Stimulated activated CD4-positive, alpha-beta T cell treated with anti-CD3 and anti-CD28 coated beads, Interleukin-15, amount 100 ng/mL, for 48 hours (primary cell): ENCODE measurements at regions not wholly inside any gene's neighbourhood (a gene's known extent, or its start where the extent isn't known, plus 50 kb on each side); places are given as distances from the start of the nearest gene placed in this dataset.
"Not testable (repeated sequence)": the region's sequence is repeated elsewhere in the genome, so short reads cannot be mapped to it uniquely, and the experiment has no call there.

Experiments used
- DNase-seq, 2 donors: peaks; one replicate each; pipeline ENCODE4 v3.0.0-alpha.2; 2020; ENCODE audit warnings: low read depth in 2 of 2

DNA sequence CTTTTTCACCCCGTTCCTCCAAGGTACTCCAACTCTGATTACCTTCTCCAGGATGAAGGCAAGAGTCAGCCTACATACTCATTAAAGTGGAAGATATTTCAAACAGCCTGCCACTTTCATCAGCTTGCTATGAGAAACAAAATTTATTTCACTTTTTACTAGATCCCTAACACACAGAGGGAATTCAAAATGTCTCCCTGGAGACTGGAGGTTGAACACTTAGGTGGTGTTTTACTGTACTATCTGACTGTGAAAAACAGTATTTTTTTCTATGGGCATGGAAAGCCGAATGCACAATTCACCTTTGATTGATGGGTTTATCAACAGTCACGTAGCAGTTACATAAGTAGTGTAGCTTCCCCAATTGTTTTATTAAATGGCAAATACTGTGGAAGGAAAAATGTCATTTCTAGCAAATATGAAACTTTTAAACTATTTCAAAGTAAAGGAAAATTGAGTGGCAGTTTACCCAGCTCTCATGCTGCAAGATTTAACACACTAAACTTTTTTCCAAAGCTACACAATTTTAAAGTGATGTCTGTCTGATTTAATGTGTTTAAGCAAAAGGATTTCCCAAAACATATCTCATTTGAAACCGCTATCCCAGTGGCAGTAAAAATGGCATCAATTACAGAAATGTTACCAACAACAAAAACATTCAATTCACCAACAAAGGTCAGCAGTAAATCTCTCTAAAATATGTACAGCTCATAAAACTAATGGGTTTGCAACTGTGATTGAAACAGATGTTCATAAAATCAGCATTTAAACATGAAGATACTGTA is 125.0 kb upstream of the TLE4 start:
- DNase-seq, result no peak

DNA sequence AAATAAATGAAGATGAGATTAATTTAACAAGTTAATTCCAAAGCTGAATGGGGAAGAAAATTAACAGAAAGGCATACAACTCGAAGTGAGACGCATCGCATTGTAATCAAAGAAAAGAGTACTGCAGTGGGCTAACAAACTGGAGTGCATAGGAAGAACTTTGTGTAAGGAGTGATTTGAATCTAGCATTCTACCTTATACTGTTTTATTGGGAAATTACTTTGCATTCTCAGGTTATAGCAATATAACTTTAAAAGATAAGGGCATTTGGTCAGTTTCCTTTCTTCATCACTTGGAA is 124.5 kb upstream of the TLE4 start:
- no peak for DNase-seq

DNA sequence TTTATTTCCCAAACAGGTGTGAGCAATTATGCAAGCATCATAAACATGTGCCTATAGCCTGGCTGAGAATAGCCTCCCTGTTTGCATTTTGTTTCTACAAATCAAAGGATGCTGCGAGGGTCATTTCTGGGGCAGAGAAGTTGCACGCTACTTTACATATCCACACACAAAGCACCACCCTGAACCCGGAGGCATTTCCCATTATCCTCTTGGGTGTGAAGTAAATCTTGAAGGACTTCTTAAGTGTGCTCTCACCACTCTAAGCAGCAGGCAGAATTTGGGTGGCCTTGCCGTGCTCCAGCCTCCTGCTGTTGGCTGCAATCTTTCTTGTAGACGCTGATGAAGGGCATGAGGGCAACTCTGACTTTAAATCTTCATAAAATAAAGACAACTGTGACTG is 124.0 kb upstream of the TLE4 start:
- DNase-seq, result no peak

DNA sequence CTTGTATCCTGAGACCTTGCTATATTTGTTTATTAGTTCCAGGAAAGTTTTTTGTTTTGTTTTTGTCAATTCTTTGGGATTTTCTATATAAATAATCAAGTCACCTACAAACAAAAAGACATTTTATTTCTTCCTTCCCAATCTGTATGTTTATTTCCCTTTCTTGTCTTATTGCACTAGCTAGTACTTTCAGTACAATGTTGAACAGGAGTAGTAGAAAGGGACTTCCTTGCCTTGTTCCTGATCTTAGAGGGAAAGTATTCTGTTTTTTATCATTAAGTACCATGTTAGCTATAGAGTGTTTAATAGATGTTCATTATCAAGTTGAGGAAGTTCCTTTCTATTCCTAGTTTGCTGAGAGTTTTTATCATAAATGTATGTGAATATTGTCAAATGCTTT is 119.5 kb upstream of the TLE4 start:
- no peak for DNase-seq

DNA sequence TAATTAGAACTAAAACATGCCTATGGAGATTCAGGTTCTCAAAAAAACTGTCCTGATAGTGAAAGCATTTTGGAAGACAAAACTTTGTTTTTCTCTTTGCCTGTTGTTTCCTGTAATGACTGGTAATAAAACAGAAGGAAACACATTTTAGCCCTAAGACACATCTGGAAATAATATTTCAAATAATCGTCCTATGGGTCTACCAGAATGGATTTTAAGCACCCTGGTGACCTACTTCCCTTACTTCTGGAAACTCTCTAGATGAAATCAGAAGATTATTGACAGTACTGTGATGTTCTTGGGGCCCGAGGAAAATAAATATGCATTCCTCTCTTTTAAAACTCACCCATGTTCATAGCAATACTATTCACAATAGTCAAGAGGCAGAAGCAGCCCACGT is 110.1 kb upstream of the TLE4 start:
- no peak for DNase-seq

DNA sequence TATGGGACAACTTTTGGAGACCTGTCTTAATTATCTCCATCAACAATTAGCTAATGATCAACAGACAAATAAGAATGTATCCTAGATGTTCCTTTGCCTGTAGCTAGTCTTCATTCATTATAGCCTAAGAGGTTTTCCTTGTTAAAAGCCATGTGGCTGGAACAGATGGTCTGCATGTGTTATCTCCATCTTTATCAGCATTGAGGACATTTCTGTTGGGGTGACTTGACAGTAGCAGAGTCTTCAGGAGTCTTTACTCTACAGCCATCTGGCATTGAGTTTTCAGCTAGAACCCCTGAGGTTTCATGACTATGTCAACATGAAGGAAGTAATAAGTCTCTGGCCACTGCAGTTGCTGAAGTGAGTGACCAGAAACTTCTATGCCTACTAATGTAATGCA is 106.6 kb upstream of the TLE4 start:
- no peak for DNase-seq

DNA sequence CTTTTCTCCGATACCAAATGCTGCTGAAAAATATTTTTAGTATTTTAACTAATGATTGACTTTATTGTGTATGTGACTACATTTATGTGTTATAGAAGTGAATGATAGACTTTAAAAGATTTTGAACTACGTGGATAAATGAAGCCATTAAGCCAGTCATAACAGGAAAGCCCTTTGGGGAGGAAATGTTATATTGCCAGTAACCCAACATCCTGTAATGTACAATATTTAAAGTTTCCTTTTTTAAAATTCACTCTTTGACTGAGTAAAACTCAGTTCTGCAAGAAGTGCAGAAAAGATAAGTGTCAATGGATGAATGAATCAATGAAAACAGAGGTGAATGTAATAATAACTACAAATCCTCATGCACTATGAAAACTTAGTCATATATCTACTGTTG is 102.6 kb upstream of the TLE4 start:
- DNase-seq, result no peak

DNA sequence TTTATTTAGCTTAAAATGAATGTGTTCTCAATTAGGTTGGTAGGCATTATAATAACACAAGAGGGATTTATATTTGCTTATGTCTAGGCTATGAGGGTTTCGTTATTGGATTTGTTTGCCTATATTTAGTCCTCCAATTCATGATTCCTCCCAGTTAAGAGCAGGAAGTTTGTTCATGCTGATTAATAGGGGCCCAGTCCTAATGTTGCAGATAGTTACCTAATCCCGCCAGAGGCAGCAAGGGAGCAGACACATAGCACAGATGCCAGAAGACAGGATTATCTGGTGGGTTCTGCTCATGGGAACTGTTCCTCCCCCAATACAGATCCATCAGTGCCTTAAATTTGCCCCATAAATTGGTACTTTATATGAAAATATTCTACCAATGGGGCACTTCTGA is 100.8 kb upstream of the TLE4 start:
- DNase-seq, result no peak

DNA sequence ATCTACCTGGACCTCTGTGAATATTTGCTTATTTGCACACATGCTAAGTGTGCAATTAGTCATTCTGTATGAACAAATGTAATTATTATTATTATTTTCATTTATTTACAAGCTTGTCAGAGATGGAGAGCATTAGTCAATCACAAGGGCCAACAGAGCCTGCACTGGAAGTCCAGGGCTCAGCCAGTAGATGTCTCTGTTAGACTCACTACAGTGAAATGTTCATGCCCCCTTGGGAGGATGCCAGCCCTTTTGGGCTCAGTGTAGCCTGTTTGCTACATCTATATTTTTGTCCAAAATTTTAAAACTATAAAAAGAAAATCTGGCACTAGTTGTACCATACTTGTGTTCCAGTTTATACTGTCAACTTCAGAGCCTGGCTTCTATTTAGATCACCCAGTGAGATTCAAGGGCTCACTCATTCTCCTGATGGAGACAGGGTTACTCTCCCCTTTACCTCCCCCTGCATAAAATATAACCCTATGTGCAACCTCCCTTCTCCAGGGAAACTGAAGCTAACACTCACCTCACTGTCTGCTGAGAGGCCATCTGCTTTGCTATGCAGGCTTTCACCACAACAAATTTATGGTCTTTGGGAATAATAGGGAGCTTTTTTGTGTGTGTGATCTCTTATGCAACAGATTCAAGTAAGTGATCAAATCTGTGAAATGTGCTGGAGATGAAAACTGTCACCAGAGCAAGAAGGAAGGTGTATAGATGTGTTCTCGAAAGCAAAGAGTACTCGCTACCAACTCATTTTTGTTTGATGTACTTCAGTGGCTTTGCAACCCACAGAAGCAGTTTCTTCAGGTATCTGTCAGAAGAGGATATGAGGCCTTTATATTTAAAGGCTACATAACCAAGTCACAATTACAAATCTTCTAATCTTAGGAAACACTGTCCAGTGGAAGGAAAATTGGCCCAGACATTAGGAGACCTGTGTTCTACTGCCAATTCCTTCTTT is 99.9 kb upstream of the TLE4 start:
- DNase-seq, result no peak

DNA sequence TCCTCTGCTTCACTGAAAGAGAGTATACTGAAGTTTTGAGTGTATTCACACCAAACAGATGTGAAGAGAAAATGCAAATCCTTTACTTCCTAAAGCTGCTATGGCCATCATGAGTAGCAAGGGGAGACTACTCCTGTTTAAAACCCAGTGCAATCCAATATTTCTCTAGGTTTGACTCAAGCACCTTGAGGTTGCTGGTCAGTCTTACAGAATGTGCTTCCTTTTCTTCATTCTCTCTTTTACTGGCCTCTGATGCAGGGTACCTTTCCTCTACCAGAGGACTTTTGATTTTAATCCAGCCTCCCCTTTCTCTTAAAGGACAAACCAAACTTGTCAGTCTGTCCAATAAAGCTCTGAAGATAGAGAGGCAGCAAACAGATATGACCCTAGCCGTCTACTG is 98.1 kb upstream of the TLE4 start:
- DNase-seq, result no peak

DNA sequence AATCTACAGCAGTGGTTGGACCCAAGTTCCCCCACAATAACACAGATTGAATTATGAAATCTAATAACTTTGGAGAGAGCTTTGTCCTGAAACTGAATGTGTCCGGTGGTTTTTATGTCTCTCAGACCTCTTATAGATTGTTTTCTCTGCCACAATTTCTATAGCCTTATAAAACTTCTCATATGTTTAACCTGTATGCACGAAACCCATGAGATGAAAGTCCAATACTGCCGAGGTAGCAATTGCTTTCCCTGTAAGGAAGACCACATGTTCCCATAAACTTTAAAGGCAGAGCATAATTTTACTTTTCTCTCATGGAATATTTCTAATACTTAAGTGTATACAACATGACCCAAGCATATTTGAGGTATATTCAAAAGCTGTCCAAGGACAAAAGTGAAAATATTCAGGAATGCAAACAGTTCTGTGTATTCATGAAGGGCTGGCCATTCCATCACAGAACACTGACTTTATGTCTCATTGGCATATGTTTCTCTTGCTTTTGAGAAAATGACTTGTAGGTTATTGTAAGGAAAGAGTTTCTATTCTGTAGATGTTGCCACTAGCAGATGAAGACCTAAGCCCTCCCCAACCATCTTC is 94.4 kb upstream of the TLE4 start:
- DNase-seq, result no peak

DNA sequence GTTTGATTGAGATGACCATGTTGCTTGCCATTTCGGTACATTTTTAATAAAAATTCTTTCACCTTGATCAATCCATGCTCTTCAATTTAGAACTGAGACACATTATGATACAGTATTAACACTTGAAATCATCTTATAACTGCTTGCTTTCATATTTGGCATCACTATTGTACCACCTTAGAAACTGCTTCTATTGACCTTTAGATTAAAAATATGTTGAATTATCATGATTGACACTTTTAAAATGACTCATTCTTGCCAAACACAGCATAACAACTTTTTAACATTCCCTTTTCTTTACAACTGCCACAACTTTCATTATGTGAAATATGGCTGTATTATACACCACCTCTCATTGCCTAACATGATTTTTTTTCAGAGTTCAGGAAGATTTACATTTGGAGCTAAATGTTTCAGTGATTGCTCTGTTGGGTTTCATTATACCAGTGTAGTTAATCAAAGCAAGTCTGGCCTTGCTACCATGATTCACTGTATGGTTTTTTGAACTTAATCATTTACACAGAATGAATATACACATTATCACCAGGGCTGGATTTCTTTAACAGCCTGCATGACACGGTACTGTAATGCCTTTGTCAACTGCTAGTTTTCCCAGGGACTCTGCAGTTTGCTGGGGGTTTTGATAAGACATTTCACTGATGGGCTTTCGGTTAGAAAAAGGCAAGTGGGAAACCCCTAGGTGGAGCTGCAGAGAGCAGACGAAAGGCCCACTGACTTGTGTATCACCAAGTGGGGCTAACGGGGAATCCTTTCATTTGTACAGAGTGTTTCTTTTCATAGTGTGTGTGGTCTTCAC is 93.6 kb upstream of the TLE4 start:
- peak in 1 of 2 donors; percentile 1 for DNase-seq

DNA sequence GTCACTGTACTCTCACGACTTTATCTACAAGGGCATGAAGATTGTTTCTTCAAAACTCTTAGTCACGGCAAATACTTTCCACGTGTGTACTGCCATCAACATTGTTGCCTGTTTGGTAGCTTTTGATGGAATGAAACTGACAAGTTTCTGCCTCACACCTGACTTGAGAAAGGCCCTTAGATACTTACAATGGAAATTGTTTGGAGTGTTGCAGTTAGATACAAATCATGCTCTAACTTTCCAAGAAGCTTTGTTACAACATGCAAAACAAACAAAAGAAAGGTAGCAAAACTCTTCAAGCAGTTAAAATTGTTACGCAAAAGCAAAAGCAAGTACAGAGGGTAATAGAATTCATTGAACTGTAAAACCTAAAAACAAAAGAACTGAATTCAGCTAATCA is 91.1 kb upstream of the TLE4 start:
- DNase-seq, result no peak

DNA sequence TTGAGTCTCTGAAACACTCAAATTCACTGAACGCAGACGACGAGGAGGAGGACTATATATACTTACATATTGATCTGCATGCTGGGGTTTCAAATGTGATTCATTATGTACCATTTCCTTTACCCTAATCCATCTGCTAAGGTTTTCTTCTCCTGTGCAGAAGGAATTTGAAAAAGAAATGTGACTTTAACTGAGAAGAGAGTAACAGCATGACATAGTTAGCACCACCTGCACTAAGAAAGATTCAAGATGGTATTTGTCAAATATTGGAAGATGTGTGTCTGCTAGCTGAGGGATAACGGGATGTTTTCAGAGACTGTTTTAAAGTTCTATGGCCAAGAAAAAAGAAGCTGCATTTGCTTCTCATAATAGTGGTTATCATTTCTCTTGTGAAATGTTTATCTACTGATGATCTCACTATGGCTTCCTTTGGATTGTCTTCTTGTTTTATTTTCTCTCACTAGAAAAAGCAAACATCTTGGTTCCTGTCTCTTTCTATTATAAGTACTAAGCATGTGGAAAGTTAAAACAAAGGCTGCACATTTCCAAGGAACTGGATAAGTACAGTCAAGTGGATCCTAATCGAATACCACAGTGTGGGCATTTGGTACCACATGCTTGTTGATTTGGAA is 89.8 kb upstream of the TLE4 start:
- DNase-seq, result no peak

DNA sequence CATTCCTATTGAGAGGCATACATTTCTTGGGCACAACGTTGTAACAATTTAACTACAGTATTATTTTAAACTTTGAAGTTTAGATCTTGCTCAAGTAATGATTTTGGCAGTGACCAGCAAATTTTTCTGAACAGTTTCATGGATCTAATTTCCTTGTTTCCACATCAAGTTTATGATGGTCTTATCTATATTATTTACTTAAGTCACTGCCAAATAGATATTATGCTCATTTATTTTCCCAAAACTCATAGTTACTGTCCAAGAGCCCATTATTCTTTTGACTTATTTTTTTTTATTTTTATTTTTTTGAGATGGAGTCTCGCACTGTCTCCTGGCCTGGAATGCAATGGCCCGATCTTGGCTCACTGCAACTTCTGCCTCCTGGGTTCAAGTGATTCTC is 86.5 kb upstream of the TLE4 start:
- DNase-seq, result no peak

DNA sequence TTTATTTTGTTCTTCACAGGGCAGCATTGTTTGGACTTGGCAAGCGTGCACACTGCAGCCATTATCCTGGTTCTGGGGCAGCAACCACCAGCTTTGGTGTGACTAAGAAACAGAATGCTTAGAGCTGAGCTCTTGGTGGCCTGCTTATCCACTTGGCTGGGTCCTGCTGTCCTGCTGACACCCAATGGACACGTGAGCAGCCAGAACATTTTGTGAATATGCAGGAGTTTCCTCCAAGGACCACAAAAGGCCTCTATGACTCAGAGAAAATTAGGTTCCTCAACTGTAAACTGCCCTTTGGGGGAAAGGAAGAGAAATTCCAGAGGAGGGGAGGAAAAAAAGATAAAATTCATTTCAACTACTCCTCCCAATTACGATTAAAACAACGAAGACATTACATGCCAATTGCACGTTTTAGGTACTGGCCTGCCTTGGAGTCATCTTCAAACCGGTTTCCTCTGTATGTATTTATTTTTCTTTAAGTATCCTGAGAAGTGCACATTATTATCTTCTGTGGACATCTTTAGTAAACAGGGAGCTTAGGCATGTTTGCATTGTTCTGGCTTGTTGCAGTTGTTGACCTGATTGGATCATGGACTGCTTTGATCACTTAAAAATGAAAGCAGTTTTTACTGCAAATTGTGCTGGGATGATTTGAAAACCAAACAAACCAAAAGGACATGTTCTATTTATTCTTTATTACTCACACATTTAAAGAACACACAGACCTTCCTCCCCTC is 82.3 kb upstream of the TLE4 start:
- DNase-seq, result no peak

DNA sequence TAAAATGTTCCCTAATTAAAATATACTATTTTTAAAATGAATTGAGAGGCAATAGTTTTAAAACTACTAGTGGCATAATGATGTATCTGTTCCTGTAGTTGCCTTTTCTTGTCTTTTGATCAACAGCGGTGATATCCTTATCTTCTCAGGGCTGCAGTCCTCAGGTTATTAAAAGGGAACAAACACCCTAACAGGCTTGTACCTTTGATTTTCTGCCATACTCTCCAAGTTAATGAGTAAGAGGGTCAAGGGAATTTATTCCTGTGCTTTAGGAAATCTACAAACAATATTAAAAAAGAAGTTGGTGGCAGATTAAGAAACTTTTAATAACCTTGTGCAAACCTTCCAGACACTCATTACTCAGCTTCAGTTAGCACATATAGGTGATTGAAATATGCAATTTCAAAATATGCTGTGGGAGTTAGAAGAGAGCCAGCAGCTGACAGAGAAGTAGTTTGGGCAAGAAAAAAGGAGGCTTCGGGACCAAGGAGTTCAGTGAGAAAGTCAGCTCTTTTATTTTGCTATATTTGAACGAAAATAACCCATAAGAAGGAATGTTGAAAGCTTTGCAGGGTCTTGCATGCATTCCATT is 81.0 kb upstream of the TLE4 start:
- no peak for DNase-seq

DNA sequence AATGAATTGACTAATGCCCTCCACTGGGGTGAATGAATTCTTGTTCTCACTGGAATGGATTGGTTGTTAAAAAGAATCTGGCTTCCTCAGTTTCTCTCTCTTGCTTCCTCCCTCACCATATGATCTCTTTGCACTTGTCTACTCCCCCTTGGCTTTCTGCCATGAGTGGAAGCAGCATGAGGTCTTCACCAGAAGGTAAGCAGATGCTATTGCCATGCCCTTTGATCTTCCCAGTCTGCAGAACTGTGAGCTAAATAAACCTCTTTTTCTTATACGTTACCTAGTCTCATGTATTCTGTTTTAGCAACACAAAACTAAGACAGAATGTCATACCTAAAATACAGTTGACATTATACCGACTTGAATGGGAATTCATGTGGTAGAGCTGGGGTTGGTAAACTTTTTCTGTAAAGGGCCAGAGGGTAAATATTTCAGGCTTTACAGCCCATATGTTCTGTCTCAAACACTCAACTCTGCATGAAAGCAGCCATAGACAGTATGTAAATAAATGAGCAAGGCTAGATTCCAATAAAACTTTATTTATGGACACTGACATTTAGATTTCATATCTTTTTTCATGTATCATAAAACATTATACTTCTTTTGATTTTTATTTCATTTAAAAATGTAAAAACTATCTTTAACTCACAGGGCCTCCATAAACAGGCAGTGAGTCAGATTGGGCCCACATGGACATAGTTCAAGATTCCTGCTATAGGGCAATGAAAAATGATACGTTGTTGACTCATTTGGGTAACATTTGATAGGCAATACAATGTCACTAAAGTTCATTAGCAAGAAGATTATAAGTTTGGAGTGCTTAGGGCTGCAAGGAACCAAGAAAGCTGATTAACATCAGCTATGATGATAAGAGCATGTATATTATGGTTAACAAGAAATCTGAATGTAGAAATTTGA is 79.4 kb upstream of the TLE4 start:
- no peak for DNase-seq

DNA sequence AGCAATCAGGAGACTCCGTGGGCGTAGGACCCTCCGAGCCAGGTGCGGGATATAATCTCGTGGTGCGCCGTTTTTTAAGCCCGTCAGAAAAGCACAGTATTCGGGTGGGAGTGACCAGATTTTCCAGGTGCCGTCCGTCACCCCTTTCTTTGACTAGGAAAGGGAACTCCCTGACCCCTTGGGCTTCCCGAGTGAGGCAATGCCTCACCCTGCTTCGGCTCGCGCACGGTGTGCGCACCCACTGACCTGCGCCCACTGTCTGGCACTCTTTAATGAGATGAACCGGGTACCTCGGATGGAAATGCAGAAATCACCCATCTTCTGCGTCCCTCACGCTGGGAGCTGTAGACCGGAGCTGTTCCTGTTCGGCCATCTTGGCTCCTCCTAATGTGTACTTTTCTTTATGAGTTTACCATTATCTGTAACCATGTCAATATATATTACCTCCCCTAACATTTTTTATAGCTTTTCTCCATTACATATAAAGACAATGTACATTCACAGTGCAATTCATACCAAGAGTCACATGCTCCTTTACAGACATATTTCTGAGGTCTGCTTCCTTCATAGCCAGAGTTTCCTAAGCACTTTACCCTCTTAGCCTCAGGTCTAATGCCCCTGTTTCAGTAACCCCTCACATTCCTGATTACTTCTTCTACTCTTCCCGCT is 71.4 kb upstream of the TLE4 start:
- DNase-seq, result not testable (repeated sequence)
